GM21825 (cell line): ENCODE measurements at regions not wholly inside any gene's neighbourhood (a gene's known extent, or its start where the extent isn't known, plus 50 kb on each side); places are given as distances from the start of the nearest gene placed in this dataset.

Source experiments
- ATAC-seq: cut with Tn5 transposase; IDR thresholded peaks from one replicate; pipeline ENCODE4 v1.9.1; 2021; ENCODE audit warnings: mild to moderate bottlenecking, moderate library complexity; ENCODE audit not compliant: unreplicated experiment

GRCh38 chr9:19946441-19947109 is 157.7 kb upstream of the SLC24A2 start:
- peak; percentile 49 for ATAC-seq

GRCh38 chr9:19941874-19942273 is 153.0 kb upstream of the SLC24A2 start:
- ATAC-seq, result no peak

GRCh38 chr9:19940811-19941535 is 152.1 kb upstream of the SLC24A2 start:
- no peak for ATAC-seq

- no peak for ATAC-seq
Measured at GRCh38 chr9:19939734-19940278, 151.0 kb upstream of the SLC24A2 start.

- ATAC-seq, result no peak
Measured at GRCh38 chr9:19938990-19939733, 150.3 kb upstream of the SLC24A2 start.

GRCh38 chr9:19937121-19937520 is 148.3 kb upstream of the SLC24A2 start:
- ATAC-seq, result no peak

GRCh38 chr9:19936598-19936997 is 147.8 kb upstream of the SLC24A2 start:
- ATAC-seq, result no peak

- ATAC-seq, result no peak
Measured at GRCh38 chr9:19935422-19935821, 146.6 kb upstream of the SLC24A2 start.

- no peak for ATAC-seq
Measured at GRCh38 chr9:19934301-19934871, 145.5 kb upstream of the SLC24A2 start.

- ATAC-seq, result no peak
Measured at GRCh38 chr9:19931098-19931890, 142.5 kb upstream of the SLC24A2 start.

GRCh38 chr9:19927560-19927959 is 138.7 kb upstream of the SLC24A2 start:
- ATAC-seq, result no peak

- no peak for ATAC-seq
Measured at GRCh38 chr9:19926774-19927173, 137.9 kb upstream of the SLC24A2 start.

- ATAC-seq, result peak; percentile 93
Measured at GRCh38 chr9:19925674-19926503, 137.1 kb upstream of the SLC24A2 start.

- ATAC-seq, result no peak
Measured at GRCh38 chr9:19924080-19924479, 135.2 kb upstream of the SLC24A2 start.

GRCh38 chr9:19922476-19923118 is 133.8 kb upstream of the SLC24A2 start:
- no peak for ATAC-seq

- no peak for ATAC-seq
Measured at GRCh38 chr9:19920401-19920800, 131.6 kb upstream of the SLC24A2 start.

- ATAC-seq, result no peak
Measured at GRCh38 chr9:19918630-19919029, 129.8 kb upstream of the SLC24A2 start.

GRCh38 chr9:19914044-19914443 is 125.2 kb upstream of the SLC24A2 start:
- ATAC-seq, result no peak

- ATAC-seq, result no peak
Measured at GRCh38 chr9:19913151-19913550, 124.3 kb upstream of the SLC24A2 start.
